ENCODE measurements at regions not wholly inside any gene's neighbourhood (a gene's known extent, or its start where the extent isn't known, plus 50 kb on each side); places are given as distances from the start of the nearest gene placed in this dataset.

GRCh38 chr1:22216966-22217365 is 74.1 kb upstream of the WNT4 start:
- TF ChIP-seq CTCF (IDR thresholded peaks at IDR 0.05) (no peak), POLR2A (IDR thresholded peaks at IDR 0.05) (no peak)

Data from uterus (tissue), 2 donors.